GM12864 (cell line): ENCODE measurements at regions not wholly inside any gene's neighbourhood (a gene's known extent, or its start where the extent isn't known, plus 50 kb on each side); places are given as distances from the start of the nearest gene placed in this dataset.
"Not testable (repeated sequence)": the region's sequence is repeated elsewhere in the genome, so short reads cannot be mapped to it uniquely, and the experiment has no call there.

Experiments
- DNase-seq: peaks from one replicate; pipeline ENCODE4 v3.0.0-alpha.2; 2011; ENCODE audit warnings: low read depth
- H3K4me3 ChIP-seq: 2 replicates; pipeline ENCODE4 v1.5.1; 2011; ENCODE audit warnings: mild to moderate bottlenecking, low read depth, low read length, control low read depth
- TF ChIP-seq, protein P1 (sequence below): IDR thresholded peaks from 2 replicates; pipeline ENCODE4 v1.5.1; 2011; ENCODE audit warnings: low read depth, mild to moderate bottlenecking, moderate library complexity, low read length, control low read depth, inconsistent platforms; ENCODE audit errors: missing control alignments

DNA sequence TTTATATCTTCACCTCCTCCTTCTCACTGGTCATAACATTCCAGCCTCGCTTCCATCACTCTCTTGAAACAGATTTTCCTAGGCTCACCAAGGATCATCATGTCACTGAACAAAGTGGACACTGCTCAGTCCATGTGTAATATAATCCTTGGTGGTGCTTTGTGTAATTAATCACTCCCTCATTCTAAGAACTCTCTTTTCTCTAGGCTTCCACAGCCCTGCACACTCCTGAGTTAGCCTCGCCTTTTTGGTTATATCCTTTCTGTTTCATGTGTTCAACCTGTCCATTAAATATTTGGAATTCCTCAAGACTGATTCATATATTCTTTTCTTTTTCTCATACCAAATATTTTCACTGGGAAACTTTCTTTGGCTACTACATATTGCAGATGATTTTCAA is 440.8 kb downstream of the PYDC2 start:
- TF ChIP-seq, protein P1, sequence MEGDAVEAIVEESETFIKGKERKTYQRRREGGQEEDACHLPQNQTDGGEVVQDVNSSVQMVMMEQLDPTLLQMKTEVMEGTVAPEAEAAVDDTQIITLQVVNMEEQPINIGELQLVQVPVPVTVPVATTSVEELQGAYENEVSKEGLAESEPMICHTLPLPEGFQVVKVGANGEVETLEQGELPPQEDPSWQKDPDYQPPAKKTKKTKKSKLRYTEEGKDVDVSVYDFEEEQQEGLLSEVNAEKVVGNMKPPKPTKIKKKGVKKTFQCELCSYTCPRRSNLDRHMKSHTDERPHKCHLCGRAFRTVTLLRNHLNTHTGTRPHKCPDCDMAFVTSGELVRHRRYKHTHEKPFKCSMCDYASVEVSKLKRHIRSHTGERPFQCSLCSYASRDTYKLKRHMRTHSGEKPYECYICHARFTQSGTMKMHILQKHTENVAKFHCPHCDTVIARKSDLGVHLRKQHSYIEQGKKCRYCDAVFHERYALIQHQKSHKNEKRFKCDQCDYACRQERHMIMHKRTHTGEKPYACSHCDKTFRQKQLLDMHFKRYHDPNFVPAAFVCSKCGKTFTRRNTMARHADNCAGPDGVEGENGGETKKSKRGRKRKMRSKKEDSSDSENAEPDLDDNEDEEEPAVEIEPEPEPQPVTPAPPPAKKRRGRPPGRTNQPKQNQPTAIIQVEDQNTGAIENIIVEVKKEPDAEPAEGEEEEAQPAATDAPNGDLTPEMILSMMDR = no peak
- DNase-seq = no peak
- H3K4me3 ChIP-seq = no peak overlapping the region

DNA sequence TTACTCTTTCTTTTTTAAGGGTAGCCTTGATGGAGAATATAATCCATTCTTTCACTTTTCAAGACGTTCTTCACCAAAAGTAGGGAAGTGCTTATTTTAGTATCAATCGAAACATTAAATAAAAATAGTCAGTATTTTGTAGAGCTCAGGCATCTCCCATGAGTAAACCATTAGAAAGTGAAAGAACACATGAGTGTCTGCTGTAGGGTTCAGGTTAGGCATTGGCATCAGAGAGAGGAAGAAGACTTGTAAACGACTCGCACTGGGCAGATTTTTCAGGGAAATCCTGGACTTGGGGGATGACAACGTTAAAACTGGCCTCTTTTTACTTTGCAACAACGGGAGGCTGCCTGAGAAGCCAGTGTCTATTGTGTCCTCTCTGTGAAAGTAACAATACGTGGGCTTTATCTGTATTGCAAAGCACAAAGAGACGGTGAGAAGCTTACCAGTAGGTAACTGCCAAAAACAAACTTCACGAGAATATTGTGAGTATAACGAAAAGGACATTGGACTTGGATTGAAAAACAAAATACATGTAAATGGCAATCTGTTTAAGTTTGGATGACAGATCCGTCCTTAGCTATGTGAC is 451.7 kb downstream of the PYDC2 start:
- TF ChIP-seq, protein P1 = no peak
- no peak overlapping the region for H3K4me3 ChIP-seq
- DNase-seq = no peak

DNA sequence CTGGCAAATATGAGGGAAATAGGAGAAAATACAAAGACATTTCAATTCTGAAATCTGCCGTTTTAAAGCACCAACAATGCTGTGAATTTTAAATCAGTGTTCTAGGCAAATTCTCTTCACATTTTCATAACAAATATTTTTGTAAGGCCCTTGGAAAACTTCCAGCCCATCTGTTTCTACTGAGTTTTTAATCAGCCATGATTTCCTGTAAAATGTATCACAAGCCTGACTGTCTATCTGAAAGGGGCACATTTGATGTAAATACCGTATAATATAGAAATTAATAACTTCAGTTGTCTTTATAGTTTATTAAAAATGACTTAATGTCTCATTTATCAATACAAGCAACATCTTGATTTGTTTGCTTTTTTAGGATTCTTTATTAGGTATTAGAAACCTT is 454.7 kb downstream of the PYDC2 start:
- H3K4me3 ChIP-seq = no peak overlapping the region
- no peak for DNase-seq
- TF ChIP-seq, protein P1 = no peak

DNA sequence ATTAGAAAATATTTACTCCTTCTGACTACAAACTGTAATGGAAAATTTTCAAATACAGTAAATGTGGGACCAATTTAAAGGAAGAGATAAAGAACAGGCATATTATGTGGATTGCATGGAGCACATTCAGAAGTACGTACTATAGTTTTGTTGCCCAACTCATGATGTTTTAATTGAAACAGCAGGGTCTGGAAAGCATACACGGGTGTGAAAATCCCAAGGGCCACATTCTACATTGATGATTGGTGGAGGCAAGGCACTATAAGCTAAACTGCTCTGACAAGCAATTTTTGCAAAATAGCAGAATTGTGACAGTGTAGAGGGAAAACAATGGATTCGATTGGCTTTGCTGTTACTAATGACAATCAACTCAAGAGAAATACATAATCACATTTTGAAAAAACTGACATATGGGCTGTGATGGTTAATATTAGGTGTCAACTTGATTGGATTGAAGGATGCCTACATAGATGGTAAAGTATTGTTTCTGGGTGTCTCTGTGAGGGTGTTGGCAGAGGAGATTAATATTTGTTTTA is 458.6 kb downstream of the PYDC2 start:
- TF ChIP-seq, protein P1 = no peak
- H3K4me3 ChIP-seq = no peak overlapping the region
- DNase-seq = no peak

DNA sequence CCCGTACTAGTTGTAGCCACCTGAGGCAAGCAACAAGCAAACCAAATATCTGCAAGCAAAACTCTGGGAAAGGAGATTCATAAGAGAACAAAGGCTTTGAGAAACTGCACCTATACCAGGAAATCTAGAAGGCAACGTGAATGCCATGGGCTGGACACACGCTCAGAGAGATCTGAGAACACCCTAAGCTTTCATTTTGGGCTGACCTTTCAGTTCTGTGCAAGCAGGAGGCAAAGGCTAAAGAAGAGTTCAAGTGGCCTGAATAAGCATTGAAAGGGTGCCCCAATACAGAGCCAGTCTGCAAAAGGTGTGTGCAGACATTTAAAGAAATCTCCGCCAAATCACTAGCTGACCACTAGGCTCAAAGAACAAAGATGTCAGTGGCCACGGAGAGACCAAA is 461.6 kb downstream of the PYDC2 start:
- DNase-seq = no peak
- TF ChIP-seq, protein P1 = no peak
- no peak overlapping the region for H3K4me3 ChIP-seq

DNA sequence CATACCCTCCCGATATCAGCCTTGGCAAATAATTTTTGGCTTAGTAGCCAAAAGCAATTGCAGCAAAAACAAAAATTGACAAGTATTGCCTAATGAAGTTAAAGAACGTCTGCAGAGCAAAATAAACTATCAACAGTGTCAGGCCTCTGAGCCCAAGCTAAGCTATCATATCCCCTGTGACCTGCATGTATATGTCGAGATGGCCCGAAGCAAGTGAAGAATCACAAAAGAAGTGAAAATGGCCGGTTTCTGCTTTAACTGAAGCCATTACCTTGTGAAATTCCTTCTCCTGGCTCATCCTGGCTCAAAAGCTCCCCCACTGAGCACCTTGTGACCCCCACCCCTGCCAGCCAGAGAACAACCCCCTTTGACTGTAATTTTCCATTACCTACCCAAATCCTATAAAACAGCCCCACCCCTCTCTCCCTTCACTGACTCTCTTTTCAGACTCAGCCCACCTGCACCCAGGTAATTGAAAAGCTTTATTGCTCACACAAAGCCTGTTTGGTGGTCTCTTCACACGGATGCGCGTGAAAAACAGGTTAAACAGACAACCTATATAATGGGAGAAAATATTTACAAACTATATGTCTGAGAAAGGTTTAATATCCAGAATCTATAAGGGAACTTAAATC is 466.3 kb downstream of the PYDC2 start:
- DNase-seq, H3K4me3 ChIP-seq: not testable (repeated sequence)

DNA sequence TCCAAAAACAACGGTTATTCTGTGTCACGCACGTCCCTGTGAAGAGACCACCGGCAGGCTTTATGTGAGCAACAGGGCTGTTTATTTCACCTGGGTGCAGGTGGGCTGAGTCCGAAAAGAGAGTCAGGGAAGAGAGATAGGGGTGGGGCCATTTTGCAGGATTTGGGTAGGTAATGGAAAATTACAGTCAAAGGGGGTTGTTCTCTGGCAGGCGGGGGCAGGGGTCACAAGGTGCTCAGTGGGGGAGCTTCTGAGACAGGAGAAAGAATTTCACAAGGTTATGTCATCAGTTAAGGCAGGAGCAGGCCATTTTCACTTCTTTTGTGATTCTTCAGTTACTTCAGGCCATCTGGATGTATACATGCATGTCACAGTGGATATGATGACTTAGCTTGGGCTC is 467.0 kb downstream of the PYDC2 start:
- DNase-seq, H3K4me3 ChIP-seq: not testable (repeated sequence)

DNA sequence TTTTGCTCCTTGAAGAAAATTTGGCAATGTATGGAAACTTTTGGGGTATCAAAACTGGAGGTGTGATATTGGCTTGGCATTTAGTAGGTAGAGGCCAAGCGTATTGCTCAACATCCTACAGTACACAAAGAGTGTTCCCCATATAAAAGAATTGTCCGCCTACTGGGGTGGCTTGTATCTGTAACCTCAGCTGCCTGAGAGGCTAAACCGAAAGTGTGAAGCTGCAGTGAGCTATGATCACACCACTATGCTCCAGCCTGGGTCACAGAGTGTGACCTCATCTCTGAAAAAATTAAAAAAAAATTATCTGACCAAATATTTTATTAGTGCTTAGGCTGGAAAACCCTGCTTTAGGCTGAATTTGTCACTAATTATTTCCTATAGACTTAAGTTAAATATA is 483.9 kb downstream of the PYDC2 start:
- DNase-seq = no peak
- H3K4me3 ChIP-seq = no peak overlapping the region
- TF ChIP-seq, protein P1 = no peak
